Peyer's patch (tissue), 4 donors: ENCODE measurements at regions not wholly inside any gene's neighbourhood (a gene's known extent, or its start where the extent isn't known, plus 50 kb on each side); places are given as distances from the start of the nearest gene placed in this dataset.

Experiments
- POLR2A ChIP-seq, 2 donors: fragments of 450-650 bp; IDR thresholded peaks; one replicate each; pipeline ENCODE4 v1.5.1; 2017; ENCODE audit warnings: antibody characterized with exemption in 2 of 2, mild to moderate bottlenecking in 2 of 2, moderate library complexity in 2 of 2
- TF ChIP-seq, protein P1 (sequence below), 6 experiments: fragments of 450-650 bp in 4 of 6; fragments of 200-600 bp in 2 of 6; sonication (generic) in 1 of 6; IDR thresholded peaks; one replicate each; pipeline ENCODE4 v1.5.1; 2017 to 2019; ENCODE audit warnings: antibody characterized with exemption in 6 of 6, mild to moderate bottlenecking in 3 of 6, moderate library complexity in 1 of 6

DNA sequence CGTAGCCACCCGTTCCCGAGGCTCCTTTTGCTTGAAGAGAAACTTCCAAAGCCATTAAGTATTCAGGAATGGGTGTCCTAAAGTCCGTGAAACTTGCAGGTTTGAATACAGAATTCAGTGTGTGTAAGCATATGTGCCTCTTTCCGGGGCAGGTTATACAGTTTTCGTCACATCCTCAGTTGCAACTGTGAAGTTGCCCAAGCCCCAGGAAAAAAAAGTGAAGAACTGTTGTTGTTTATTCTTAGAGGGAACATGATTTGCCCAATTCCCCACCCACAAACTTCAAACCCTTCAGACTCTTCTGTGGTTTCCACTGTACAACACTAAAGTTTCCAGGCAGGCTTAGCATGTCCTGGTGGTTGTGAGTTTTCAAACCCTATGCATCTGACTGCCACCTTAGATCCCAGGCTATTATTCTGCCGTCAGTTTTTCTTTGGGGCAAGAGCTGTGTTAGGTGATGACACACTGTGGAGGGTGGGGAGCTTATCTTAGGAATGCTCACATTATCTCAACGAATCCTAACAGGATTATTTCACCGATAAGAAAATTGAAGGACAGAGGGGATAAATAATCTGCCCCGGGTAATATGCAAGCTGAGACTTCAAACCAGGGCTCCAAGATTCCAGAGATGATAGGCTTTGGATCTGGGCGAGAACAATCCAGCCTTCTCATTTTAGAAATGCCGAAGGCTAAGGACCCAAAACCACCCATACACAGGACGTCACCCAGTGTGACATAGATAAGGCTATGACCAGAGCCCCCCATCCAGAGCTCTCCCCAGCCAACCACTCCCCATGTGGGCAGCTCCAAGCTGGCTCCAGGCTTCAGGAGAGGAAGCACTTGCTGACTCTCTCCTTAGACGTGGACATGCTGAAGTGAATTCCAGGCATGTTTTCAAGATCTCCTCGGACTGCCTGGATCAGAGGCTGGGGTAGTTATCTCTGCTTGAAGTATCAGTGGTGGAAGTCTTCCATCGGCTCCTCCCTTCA, 81.7 kb upstream of the AFDN start:
- no peak for TF ChIP-seq POLR2A (IDR thresholded peaks at IDR 0.05)
- TF ChIP-seq, protein P1, sequence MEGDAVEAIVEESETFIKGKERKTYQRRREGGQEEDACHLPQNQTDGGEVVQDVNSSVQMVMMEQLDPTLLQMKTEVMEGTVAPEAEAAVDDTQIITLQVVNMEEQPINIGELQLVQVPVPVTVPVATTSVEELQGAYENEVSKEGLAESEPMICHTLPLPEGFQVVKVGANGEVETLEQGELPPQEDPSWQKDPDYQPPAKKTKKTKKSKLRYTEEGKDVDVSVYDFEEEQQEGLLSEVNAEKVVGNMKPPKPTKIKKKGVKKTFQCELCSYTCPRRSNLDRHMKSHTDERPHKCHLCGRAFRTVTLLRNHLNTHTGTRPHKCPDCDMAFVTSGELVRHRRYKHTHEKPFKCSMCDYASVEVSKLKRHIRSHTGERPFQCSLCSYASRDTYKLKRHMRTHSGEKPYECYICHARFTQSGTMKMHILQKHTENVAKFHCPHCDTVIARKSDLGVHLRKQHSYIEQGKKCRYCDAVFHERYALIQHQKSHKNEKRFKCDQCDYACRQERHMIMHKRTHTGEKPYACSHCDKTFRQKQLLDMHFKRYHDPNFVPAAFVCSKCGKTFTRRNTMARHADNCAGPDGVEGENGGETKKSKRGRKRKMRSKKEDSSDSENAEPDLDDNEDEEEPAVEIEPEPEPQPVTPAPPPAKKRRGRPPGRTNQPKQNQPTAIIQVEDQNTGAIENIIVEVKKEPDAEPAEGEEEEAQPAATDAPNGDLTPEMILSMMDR (IDR thresholded peaks at IDR 0.05), result no peak
